ENCODE measurements at regions not wholly inside any gene's neighbourhood (a gene's known extent, or its start where the extent isn't known, plus 50 kb on each side); places are given as distances from the start of the nearest gene placed in this dataset.

GRCh38 chr6:49264909-49265308 is 198.1 kb downstream of the MMUT start:
- Mint-ChIP-seq H3K36me3 (ENCODE audit: insufficient read depth in 1 of 3, low read depth in 3 of 3) (peaks cover 0 to 15% (median 7%) of the 10 kb centered on the region in 3 experiments; a peak in 4 of 7 replicates), H3K27me3 (ENCODE audit: low read depth) (no peaks in the 10 kb centered on the region), H3K9me3 (peaks cover 6 to 9% of the 10 kb centered on the region in 2 experiments; a peak in 3 of 5 replicates), H3K27ac (no peak overlapping the region), H3K4me3 (no peak overlapping the region), H3K4me1 (no peaks in the 10 kb centered on the region)
- no peak for DNase-seq
- Histone ChIP-seq H2AFZ (ENCODE audit: low read length) (no peak overlapping the region), H4K5ac (ENCODE audit: insufficient read length, low read depth, low read length) (no peak overlapping the region), H3K14ac (ENCODE audit: insufficient read depth, low read length) (no peak overlapping the region), H2BK12ac (ENCODE audit: insufficient read length, low read depth, low read length) (no peak overlapping the region), H2BK5ac (ENCODE audit: insufficient read length, low read length) (no peak overlapping the region), H3K27ac (ENCODE audit: insufficient read length, low read depth, low read length) (no peak overlapping the region), H4K20me1 (ENCODE audit: control insufficient read depth, insufficient read depth, insufficient read length) (no peaks in the 10 kb centered on the region), H3K23ac (ENCODE audit: insufficient read length, low read depth, low read length) (no peak overlapping the region), H3K9ac (ENCODE audit: extremely low read depth, insufficient read length, low read length) (no peak overlapping the region), H3K9me3 (ENCODE audit: control insufficient read depth, low read depth, low read length) (no peaks in the 10 kb centered on the region), H3T11ph (ENCODE audit: low read length) (no peak overlapping the region), H2AK5ac (ENCODE audit: insufficient read length, low read length) (no peak overlapping the region), H3K27me3 (ENCODE audit: insufficient read depth, low read length) (no peaks in the 10 kb centered on the region), H2BK120ac (ENCODE audit: low read depth, low read length, poor library complexity, severe bottlenecking) (no peak overlapping the region), H3K4me1 (ENCODE audit: insufficient read depth, low read length) (no peaks in the 10 kb centered on the region), H4K91ac (ENCODE audit: insufficient read length, low read depth, low read length) (no peak overlapping the region), H3K79me2 (ENCODE audit: insufficient read depth, low read length) (no peaks in the 10 kb centered on the region), H2BK15ac (ENCODE audit: low read depth, low read length) (no peak overlapping the region), H2BK20ac (ENCODE audit: low read depth, low read length, poor library complexity, severe bottlenecking) (no peak overlapping the region), H3K79me1 (ENCODE audit: insufficient read depth, low read depth, low read length, poor library complexity, severe bottlenecking) (no peaks in the 10 kb centered on the region), H3K23me2 (ENCODE audit: insufficient read length, low read depth, low read length, poor library complexity, severe bottlenecking) (no peaks in the 10 kb centered on the region), H3K18ac (ENCODE audit: insufficient read length, low read depth, low read length) (no peak overlapping the region), H3K4ac (ENCODE audit: low read depth, low read length) (no peak overlapping the region), H4K8ac (replicated peaks; ENCODE audit: insufficient read length, low read depth, low read length) (no peak overlapping the region), H3K4me2 (ENCODE audit: insufficient read depth, insufficient read length, low read length) (no peak overlapping the region), H3K56ac (ENCODE audit: insufficient read length, low read depth, low read length) (no peak overlapping the region)
- no CpG with 5 or more reads among the region's 8 CpGs for WGBS (ENCODE audit: extremely low coverage, insufficient read length, low lambda C conversion rate)
- TF ChIP-seq, protein P1, sequence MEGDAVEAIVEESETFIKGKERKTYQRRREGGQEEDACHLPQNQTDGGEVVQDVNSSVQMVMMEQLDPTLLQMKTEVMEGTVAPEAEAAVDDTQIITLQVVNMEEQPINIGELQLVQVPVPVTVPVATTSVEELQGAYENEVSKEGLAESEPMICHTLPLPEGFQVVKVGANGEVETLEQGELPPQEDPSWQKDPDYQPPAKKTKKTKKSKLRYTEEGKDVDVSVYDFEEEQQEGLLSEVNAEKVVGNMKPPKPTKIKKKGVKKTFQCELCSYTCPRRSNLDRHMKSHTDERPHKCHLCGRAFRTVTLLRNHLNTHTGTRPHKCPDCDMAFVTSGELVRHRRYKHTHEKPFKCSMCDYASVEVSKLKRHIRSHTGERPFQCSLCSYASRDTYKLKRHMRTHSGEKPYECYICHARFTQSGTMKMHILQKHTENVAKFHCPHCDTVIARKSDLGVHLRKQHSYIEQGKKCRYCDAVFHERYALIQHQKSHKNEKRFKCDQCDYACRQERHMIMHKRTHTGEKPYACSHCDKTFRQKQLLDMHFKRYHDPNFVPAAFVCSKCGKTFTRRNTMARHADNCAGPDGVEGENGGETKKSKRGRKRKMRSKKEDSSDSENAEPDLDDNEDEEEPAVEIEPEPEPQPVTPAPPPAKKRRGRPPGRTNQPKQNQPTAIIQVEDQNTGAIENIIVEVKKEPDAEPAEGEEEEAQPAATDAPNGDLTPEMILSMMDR (conservative IDR thresholded peaks at IDR 0.05) = no peak

Data from H9 (cell line).